Adrenal gland (tissue), 5 donors: ENCODE measurements at regions not wholly inside any gene's neighbourhood (a gene's known extent, or its start where the extent isn't known, plus 50 kb on each side); places are given as distances from the start of the nearest gene placed in this dataset.

ENCODE experiments used
- POLR2A ChIP-seq, 2 donors: fragments of 450-650 bp; IDR thresholded peaks; one replicate each; pipeline ENCODE4 v1.6.1; 2017; ENCODE audit warnings: antibody characterized with exemption in 2 of 2, mild to moderate bottlenecking in 2 of 2, moderate library complexity in 1 of 2
- TF ChIP-seq, protein P1 (sequence below), 6 experiments: fragments of 450-650 bp in 4 of 6; fragments of 200-600 bp in 2 of 6; sonication (generic) in 1 of 6; IDR thresholded peaks; 1 replicate in 5 of 6; 2 replicates in 1 of 6; pipeline versions ENCODE4 v1.5.1 to v1.8.0; 2016 to 2021; ENCODE audit warnings: antibody characterized with exemption in 6 of 6, mild to moderate bottlenecking in 2 of 6, moderate library complexity in 1 of 6
- donor health status: DM: no; HTN: no; CAD: no.

DNA sequence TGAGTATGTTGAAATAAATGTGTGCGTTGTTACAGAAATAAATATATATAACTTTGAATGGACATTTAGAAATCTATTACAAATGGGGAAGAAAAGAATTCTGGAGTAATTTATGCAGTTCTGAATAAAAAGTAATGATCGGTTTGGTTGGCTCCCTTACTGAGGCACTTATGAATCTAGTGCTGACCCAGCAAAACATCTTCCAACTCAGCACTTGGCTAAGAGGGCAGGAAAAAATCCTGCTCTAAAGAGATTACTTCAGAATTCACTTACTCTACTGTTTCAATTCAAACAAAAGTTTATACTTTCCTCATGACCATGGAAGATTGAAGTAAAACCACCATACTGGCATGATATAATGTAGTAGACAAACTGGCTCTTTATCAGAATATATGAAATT is 123.9 kb upstream of the RXFP1 start:
- no peak for TF ChIP-seq POLR2A (IDR thresholded peaks at IDR 0.05)
- TF ChIP-seq, protein P1, sequence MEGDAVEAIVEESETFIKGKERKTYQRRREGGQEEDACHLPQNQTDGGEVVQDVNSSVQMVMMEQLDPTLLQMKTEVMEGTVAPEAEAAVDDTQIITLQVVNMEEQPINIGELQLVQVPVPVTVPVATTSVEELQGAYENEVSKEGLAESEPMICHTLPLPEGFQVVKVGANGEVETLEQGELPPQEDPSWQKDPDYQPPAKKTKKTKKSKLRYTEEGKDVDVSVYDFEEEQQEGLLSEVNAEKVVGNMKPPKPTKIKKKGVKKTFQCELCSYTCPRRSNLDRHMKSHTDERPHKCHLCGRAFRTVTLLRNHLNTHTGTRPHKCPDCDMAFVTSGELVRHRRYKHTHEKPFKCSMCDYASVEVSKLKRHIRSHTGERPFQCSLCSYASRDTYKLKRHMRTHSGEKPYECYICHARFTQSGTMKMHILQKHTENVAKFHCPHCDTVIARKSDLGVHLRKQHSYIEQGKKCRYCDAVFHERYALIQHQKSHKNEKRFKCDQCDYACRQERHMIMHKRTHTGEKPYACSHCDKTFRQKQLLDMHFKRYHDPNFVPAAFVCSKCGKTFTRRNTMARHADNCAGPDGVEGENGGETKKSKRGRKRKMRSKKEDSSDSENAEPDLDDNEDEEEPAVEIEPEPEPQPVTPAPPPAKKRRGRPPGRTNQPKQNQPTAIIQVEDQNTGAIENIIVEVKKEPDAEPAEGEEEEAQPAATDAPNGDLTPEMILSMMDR (IDR thresholded peaks at IDR 0.05), result no peak
